ENCODE measurements at regions not wholly inside any gene's neighbourhood (a gene's known extent, or its start where the extent isn't known, plus 50 kb on each side); places are given as distances from the start of the nearest gene placed in this dataset.

DNA sequence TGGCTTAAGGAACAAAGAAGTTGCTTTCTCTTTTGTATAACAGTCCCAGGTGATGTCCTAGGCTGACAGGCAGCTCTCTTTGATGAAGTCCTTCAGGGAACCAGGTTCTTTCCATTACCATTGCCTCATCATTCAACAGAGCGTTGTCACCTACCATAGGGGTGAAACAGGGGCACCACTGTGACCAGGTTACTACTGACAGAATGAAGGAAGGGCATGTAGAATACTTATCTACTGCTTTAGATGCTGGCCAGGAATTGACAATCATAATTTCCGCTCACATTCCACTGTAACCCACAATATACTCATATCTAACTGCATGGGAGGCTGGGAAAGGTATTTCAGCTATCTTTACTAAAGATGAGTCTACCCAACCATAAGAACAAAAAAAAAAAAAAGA lies 148.0 kb upstream of the FNDC3A start:
- no peaks in the 10 kb centered on the region for H4K20me1 ChIP-seq (ENCODE audit: control insufficient read depth, insufficient read depth, low read depth, low read length)
- H3K27me3 ChIP-seq (ENCODE audit: control insufficient read depth, low read length), result no peaks in the 10 kb centered on the region
- no peaks in the 10 kb centered on the region for H3K79me2 ChIP-seq (ENCODE audit: control insufficient read depth, low read length)
- peaks cover 12% of the 10 kb centered on the region for H3K4me1 ChIP-seq (ENCODE audit: control insufficient read depth, low read length)
- no peak for TF ChIP-seq EZH2phosphoT487 (IDR thresholded peaks at IDR 0.05; ENCODE audit: borderline replicate concordance, low read length)
- TF ChIP-seq, protein P1, sequence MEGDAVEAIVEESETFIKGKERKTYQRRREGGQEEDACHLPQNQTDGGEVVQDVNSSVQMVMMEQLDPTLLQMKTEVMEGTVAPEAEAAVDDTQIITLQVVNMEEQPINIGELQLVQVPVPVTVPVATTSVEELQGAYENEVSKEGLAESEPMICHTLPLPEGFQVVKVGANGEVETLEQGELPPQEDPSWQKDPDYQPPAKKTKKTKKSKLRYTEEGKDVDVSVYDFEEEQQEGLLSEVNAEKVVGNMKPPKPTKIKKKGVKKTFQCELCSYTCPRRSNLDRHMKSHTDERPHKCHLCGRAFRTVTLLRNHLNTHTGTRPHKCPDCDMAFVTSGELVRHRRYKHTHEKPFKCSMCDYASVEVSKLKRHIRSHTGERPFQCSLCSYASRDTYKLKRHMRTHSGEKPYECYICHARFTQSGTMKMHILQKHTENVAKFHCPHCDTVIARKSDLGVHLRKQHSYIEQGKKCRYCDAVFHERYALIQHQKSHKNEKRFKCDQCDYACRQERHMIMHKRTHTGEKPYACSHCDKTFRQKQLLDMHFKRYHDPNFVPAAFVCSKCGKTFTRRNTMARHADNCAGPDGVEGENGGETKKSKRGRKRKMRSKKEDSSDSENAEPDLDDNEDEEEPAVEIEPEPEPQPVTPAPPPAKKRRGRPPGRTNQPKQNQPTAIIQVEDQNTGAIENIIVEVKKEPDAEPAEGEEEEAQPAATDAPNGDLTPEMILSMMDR (IDR thresholded peaks at IDR 0.05; ENCODE audit: low read depth, low read length, poor library complexity, severe bottlenecking), result no peak
- H3K27ac ChIP-seq (ENCODE audit: low read depth, low read length), result no peak overlapping the region
- H3K4me2 ChIP-seq (ENCODE audit: low read length), result no peak overlapping the region
- peaks cover 13% of the 10 kb centered on the region; the same call in 1 of the 2 replicates for H3K9me3 ChIP-seq (ENCODE audit: control insufficient read depth, insufficient read depth, low read length)
- H3F3A ChIP-seq (ENCODE audit: control insufficient read depth, insufficient read depth), result no peaks in the 10 kb centered on the region
- no peak overlapping the region for H3K4me3 ChIP-seq (ENCODE audit: low read length)
- no peaks in the 10 kb centered on the region for H3K36me3 ChIP-seq (ENCODE audit: control insufficient read depth, low read length)
- no peaks in the 10 kb centered on the region for H3K9me2 ChIP-seq (replicated peaks; ENCODE audit: control insufficient read depth, low read length)

DNA sequence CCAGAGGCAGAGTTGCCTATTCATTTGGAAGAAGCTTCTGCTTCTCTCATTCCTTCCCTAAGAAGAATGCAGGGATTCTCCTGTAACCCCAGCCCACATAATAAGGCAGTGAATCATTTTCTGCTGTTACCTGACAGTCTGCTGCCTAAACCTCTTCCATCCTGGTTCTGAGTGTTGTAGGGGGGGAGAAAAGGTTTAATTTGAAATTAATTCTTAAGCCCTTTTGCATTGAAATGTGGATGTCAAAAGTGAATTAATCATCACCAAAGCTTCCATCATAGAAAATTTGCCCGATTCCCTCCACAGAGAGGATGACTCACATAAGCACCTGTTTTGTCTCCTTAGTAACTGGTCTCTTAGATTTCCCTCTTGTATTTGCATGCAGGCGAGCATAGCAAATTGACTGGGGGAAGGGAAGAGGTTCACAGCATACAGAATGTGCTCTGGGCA lies 146.7 kb upstream of the FNDC3A start:
- H3K36me3 ChIP-seq (ENCODE audit: control insufficient read depth, low read length), result no peaks in the 10 kb centered on the region
- H3K79me2 ChIP-seq (ENCODE audit: control insufficient read depth, low read length), result no peaks in the 10 kb centered on the region
- TF ChIP-seq EZH2phosphoT487 (IDR thresholded peaks at IDR 0.05; ENCODE audit: borderline replicate concordance, low read length), result no peak
- TF ChIP-seq, protein P1 (IDR thresholded peaks at IDR 0.05; ENCODE audit: low read depth, low read length, poor library complexity, severe bottlenecking), result no peak
- no peak overlapping the region for H3K27ac ChIP-seq (ENCODE audit: low read depth, low read length)
- H3K9me2 ChIP-seq (replicated peaks; ENCODE audit: control insufficient read depth, low read length), result no peaks in the 10 kb centered on the region
- H3K27me3 ChIP-seq (ENCODE audit: control insufficient read depth, low read length), result no peaks in the 10 kb centered on the region
- no peaks in the 10 kb centered on the region for H4K20me1 ChIP-seq (ENCODE audit: control insufficient read depth, insufficient read depth, low read depth, low read length)
- 0 out of 2 replicates have a peak overlapping the region, but pooled peaks have one; percentile 15 for H3K4me3 ChIP-seq (ENCODE audit: low read length)
- H3K4me1 ChIP-seq (ENCODE audit: control insufficient read depth, low read length), result peaks cover 12% of the 10 kb centered on the region
- peak overlapping the region; percentile 29; the same call in 1 of the 2 replicates for H3K4me2 ChIP-seq (ENCODE audit: low read length)
- H3K9me3 ChIP-seq (ENCODE audit: control insufficient read depth, insufficient read depth, low read length), result peaks cover 13% of the 10 kb centered on the region; the same call in 1 of the 2 replicates
- H3F3A ChIP-seq (ENCODE audit: control insufficient read depth, insufficient read depth), result no peaks in the 10 kb centered on the region

DNA sequence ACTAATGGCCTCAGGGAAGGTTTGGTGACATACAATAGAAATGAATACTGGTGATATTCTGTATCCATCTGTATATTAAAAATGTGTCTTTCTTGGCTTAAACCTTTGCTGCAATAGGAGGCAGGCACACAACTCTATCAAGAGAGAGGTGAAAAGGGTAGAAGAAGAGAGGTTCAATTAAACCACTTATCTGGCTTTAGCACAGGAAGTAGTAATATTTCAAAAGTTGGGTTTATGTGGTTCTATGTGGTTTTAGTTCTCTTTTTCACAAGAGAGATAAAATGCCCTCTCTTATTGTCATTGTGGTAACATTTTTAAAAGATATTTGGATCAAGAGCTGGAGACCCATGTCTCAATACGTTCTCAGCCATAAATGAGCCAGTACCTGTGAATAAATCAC lies 146.2 kb upstream of the FNDC3A start:
- no peaks in the 10 kb centered on the region for H3K79me2 ChIP-seq (ENCODE audit: control insufficient read depth, low read length)
- H3K27ac ChIP-seq (ENCODE audit: low read depth, low read length), result no peak overlapping the region
- H3K4me1 ChIP-seq (ENCODE audit: control insufficient read depth, low read length), result peaks cover 12% of the 10 kb centered on the region
- no peaks in the 10 kb centered on the region for H3K27me3 ChIP-seq (ENCODE audit: control insufficient read depth, low read length)
- peak overlapping the region; percentile 29; the same call in 1 of the 2 replicates for H3K4me2 ChIP-seq (ENCODE audit: low read length)
- H3K4me3 ChIP-seq (ENCODE audit: low read length), result 0 out of 2 replicates have a peak overlapping the region, but pooled peaks have one; percentile 15
- H3K36me3 ChIP-seq (ENCODE audit: control insufficient read depth, low read length), result no peaks in the 10 kb centered on the region
- no peaks in the 10 kb centered on the region for H3K9me2 ChIP-seq (replicated peaks; ENCODE audit: control insufficient read depth, low read length)
- H4K20me1 ChIP-seq (ENCODE audit: control insufficient read depth, insufficient read depth, low read depth, low read length), result no peaks in the 10 kb centered on the region
- TF ChIP-seq EZH2phosphoT487 (IDR thresholded peaks at IDR 0.05; ENCODE audit: borderline replicate concordance, low read length), result no peak
- TF ChIP-seq, protein P1 (IDR thresholded peaks at IDR 0.05; ENCODE audit: low read depth, low read length, poor library complexity, severe bottlenecking), result no peak
- H3K9me3 ChIP-seq (ENCODE audit: control insufficient read depth, insufficient read depth, low read length), result peaks cover 13% of the 10 kb centered on the region; the same call in 1 of the 2 replicates
- no peaks in the 10 kb centered on the region for H3F3A ChIP-seq (ENCODE audit: control insufficient read depth, insufficient read depth)

Measured in DOHH2 (cell line).